ENCODE measurements at regions not wholly inside any gene's neighbourhood (a gene's known extent, or its start where the extent isn't known, plus 50 kb on each side); places are given as distances from the start of the nearest gene placed in this dataset.
A peak's percentile ranks its signal among the peaks of the same experiment; 100 is the strongest.

DNA sequence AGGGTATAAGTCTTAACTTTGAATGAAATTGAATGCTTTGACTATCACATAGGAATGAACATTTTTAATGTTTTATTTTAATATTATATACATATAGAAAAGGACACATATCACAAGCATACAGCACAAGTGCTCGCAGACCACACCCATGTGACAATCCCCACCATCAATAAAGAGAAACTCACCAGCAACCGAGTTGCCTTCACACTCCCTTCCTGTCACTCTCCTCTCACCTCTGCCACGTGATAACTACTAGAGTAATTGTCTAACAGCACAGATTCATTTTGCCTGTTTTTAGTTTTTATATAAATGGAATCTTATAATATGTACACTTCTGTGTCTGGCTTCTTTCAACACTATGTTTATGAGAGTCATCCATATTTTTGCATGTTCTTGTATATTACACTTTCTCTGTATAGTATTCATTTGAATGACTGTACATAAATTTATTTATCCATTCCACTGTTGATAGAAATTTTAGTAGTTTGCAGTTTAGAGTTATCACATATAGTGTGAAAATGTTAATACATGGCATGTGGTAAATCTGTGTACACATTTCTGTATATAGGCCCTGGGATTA is 304.9 kb upstream of the DUSP10 start:
- no peak for TF ChIP-seq CTCF (IDR thresholded peaks at IDR 0.05)
- no peak for DNase-seq
- Histone ChIP-seq H3K36me3 (no peaks in the 10 kb centered on the region), H3K27me3 (no peaks in the 10 kb centered on the region), H3K27ac (no peak overlapping the region), H3K4me1 (no peaks in the 10 kb centered on the region), H3K4me3 (no peak overlapping the region), H3K9me3 (no peaks in the 10 kb centered on the region)
- intact Hi-C loops (cut with DNase I) = no loop called here
- WGBS, 2 donors = 79 to 83% methylated on average over 3 of the region's 3 CpGs
- ATAC-seq = no peak
- no peak for FAIRE-seq

GRCh38 chr1:222045786-222046185 is 303.9 kb upstream of the DUSP10 start:
- no peak for TF ChIP-seq CTCF (IDR thresholded peaks at IDR 0.05)
- FAIRE-seq (no peak), ATAC-seq (no peak), DNase-seq (no peak)
- Histone ChIP-seq H3K4me3 (no peak overlapping the region), H3K27ac (no peak overlapping the region), H3K36me3 (no peaks in the 10 kb centered on the region), H3K4me1 (no peaks in the 10 kb centered on the region), H3K27me3 (no peaks in the 10 kb centered on the region), H3K9me3 (no peaks in the 10 kb centered on the region)
- WGBS, 2 donors = 88 to 89% methylated on average over 3 of the region's 3 CpGs
- intact Hi-C loops (cut with DNase I) = no loop called here

DNA sequence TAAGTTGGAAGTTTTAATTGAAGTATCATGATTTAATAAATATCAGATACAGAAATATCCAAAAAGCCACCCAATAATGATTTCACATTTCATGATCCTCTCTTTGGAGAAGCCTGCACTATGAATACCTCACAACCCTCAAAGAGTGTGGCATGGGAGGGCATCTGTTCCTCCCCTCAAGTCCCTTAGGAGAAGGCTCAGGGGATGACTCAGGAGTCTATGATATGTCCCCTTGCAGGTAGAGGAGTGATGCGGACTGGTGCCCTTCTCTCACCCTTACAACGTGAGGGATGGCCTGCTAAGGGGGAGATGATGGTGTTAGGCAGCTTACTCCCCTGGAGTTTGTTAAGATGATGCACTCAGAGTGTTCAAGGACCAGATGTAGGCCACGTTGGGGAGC is 303.3 kb upstream of the DUSP10 start:
- no peaks in the 10 kb centered on the region for H3K4me1 ChIP-seq
- no peak overlapping the region for H3K4me3 ChIP-seq
- ATAC-seq = no peak
- H3K27me3 ChIP-seq = no peaks in the 10 kb centered on the region
- no peaks in the 10 kb centered on the region for H3K36me3 ChIP-seq
- DNase-seq = no peak
- TF ChIP-seq CTCF (IDR thresholded peaks at IDR 0.05) = no peak
- no peaks in the 10 kb centered on the region for H3K9me3 ChIP-seq
- FAIRE-seq = no peak
- H3K27ac ChIP-seq = no peak overlapping the region
- WGBS, 2 donors = 68 to 76% methylated on average over 3 of the region's 3 CpGs
- intact Hi-C loops (cut with DNase I) = no loop called here

- H3K27ac ChIP-seq = no peak overlapping the region
Measured at GRCh38 chr1:222043444-222044292, 301.8 kb upstream of the DUSP10 start.

More at GRCh38 chr1:222043444-222044292, 301.8 kb upstream of the DUSP10 start:
- TF ChIP-seq CTCF (IDR thresholded peaks at IDR 0.05) = no peak
- 81 to 89% methylated on average over 9 of the region's 9 CpGs for WGBS, 2 donors
- H3K27me3 ChIP-seq = no peaks in the 10 kb centered on the region
- H3K36me3 ChIP-seq = no peaks in the 10 kb centered on the region
- no peak overlapping the region for H3K4me3 ChIP-seq
- no peaks in the 10 kb centered on the region for H3K9me3 ChIP-seq
- intact Hi-C loops (cut with DNase I) = no loop called here
- FAIRE-seq (peak; percentile 66), DNase-seq (no peak), ATAC-seq (no peak)
- no peaks in the 10 kb centered on the region for H3K4me1 ChIP-seq
